ENCODE measurements at regions not wholly inside any gene's neighbourhood (a gene's known extent, or its start where the extent isn't known, plus 50 kb on each side); places are given as distances from the start of the nearest gene placed in this dataset.

GRCh38 chr1:94302497-94302896 lies 65.1 kb upstream of the ARHGAP29 start:
- TF ChIP-seq CTCF (conservative IDR thresholded peaks at IDR 0.05) (no peak), EZH2 (IDR thresholded peaks at IDR 0.05; ENCODE audit: low read depth) (no peak)

All from PC-9 (cell line).